ENCODE measurements at regions not wholly inside any gene's neighbourhood (a gene's known extent, or its start where the extent isn't known, plus 50 kb on each side); places are given as distances from the start of the nearest gene placed in this dataset.

GRCh38 chr13:76116751-76117360 lies 480.7 kb downstream of the LMO7 start:
- no peak for DNase-seq (ENCODE audit: low read depth in 2 of 2)

GRCh38 chr13:76106763-76107162 lies 470.6 kb downstream of the LMO7 start:
- no peak for DNase-seq (ENCODE audit: low read depth in 2 of 2)

- no peak for DNase-seq (ENCODE audit: low read depth in 2 of 2)
These were observed 458.5 kb downstream of the LMO7 start for GRCh38 chr13:76094645-76095044.

- no peak for DNase-seq (ENCODE audit: low read depth in 2 of 2)
These were observed 454.9 kb downstream of the LMO7 start for GRCh38 chr13:76091076-76091475.

- no peak for DNase-seq (ENCODE audit: low read depth in 2 of 2)
These were observed 450.6 kb downstream of the LMO7 start for GRCh38 chr13:76086729-76087128.

- no peak for DNase-seq (ENCODE audit: low read depth in 2 of 2)
These were observed 431.7 kb downstream of the LMO7 start for GRCh38 chr13:76067850-76068249.

GRCh38 chr13:76053181-76053580 lies 417.1 kb downstream of the LMO7 start:
- DNase-seq (ENCODE audit: low read depth in 2 of 2): no peak

- no peak for DNase-seq (ENCODE audit: low read depth in 2 of 2)
These were observed 413.2 kb downstream of the LMO7 start for GRCh38 chr13:76049376-76049746.

- no peak for DNase-seq (ENCODE audit: low read depth in 2 of 2)
These were observed 412.7 kb downstream of the LMO7 start for GRCh38 chr13:76048675-76049375.

GRCh38 chr13:76048131-76048530 lies 412.0 kb downstream of the LMO7 start:
- no peak for DNase-seq (ENCODE audit: low read depth in 2 of 2)

GRCh38 chr13:76043874-76044273 lies 407.7 kb downstream of the LMO7 start:
- DNase-seq (ENCODE audit: low read depth in 2 of 2): no peak

GRCh38 chr13:76038920-76039716 lies 403.0 kb downstream of the LMO7 start:
- DNase-seq (ENCODE audit: low read depth in 2 of 2): no peak

- DNase-seq (ENCODE audit: low read depth in 2 of 2): no peak
These were observed 400.0 kb downstream of the LMO7 start for GRCh38 chr13:76036176-76036575.

- no peak for DNase-seq (ENCODE audit: low read depth in 2 of 2)
These were observed 399.6 kb downstream of the LMO7 start for GRCh38 chr13:76035711-76036110.

- no peak for DNase-seq (ENCODE audit: low read depth in 2 of 2)
These were observed 393.6 kb downstream of the LMO7 start for GRCh38 chr13:76029706-76030105.

- no peak for DNase-seq (ENCODE audit: low read depth in 2 of 2)
These were observed 393.0 kb downstream of the LMO7 start for GRCh38 chr13:76029088-76029487.

- DNase-seq (ENCODE audit: low read depth in 2 of 2): no peak
These were observed 391.0 kb downstream of the LMO7 start for GRCh38 chr13:76027131-76027530.

GRCh38 chr13:76025392-76025791 lies 389.3 kb downstream of the LMO7 start:
- DNase-seq (ENCODE audit: low read depth in 2 of 2): no peak

- DNase-seq (ENCODE audit: low read depth in 2 of 2): no peak
These were observed 388.0 kb downstream of the LMO7 start for GRCh38 chr13:76024151-76024550.

- no peak for DNase-seq (ENCODE audit: low read depth in 2 of 2)
These were observed 387.5 kb downstream of the LMO7 start for GRCh38 chr13:76023652-76024051.

- no peak for DNase-seq (ENCODE audit: low read depth in 2 of 2)
These were observed 384.4 kb downstream of the LMO7 start for GRCh38 chr13:76020421-76020955.

- DNase-seq (ENCODE audit: low read depth in 2 of 2): no peak
These were observed 383.4 kb downstream of the LMO7 start for GRCh38 chr13:76019421-76020044.
